GM12878 (cell line): ENCODE measurements at regions not wholly inside any gene's neighbourhood (a gene's known extent, or its start where the extent isn't known, plus 50 kb on each side); places are given as distances from the start of the nearest gene placed in this dataset.

Experiments used
- ATAC-seq: fragments of 200-7000 bp; cut with Tn5 transposase; 3 replicates; pipeline ENCODE4 v1.9.1; 2020; ENCODE audit warnings: mild to moderate bottlenecking, moderate library complexity
- BruUV-seq: library from RNA; stranded (reverse); fragments of 400-500 nt; replicated peaks from 2 replicates; lab custom pipeline; 2021; lab: Mats Ljungman, UMichigan
- CTCF ChIA-PET: fragments of 300-600 bp; sonication (Branson Sonifier 250); formaldehyde crosslinking; extraction: SDS; loops from one replicate; lab custom pipeline; 2021; ENCODE audit warnings: inconsistent platforms; lab: Yijun Ruan, JAX
- POLR2A ChIA-PET: fragments of 350-600 bp; formaldehyde crosslinking; extraction: SDS; loops from one replicate; lab custom pipeline; 2021; ENCODE audit warnings: inconsistent platforms; lab: Charles Lee
- RAD21 ChIA-PET: fragments of 300-600 bp; sonication (Branson Sonifier 250); formaldehyde crosslinking; loops from one replicate; lab custom pipeline; 2023; ENCODE audit warnings: antibody characterized with exemption; ENCODE audit not compliant: unreplicated experiment; lab: Charles Lee
- SMC1A ChIA-PET: fragments of 300-600 bp; sonication (Branson Sonifier 250); formaldehyde crosslinking; loops from one replicate; lab custom pipeline; 2023; ENCODE audit not compliant: unreplicated experiment, uncharacterized antibody; lab: Charles Lee
- DNase-seq: peaks from one replicate; pipeline ENCODE4 v3.0.0-alpha.2; 2011; ENCODE audit warnings: low read depth, low spot score
- FAIRE-seq: peaks from 3 replicates; lab custom pipeline; 2011; peaks lifted over from hg19 to GRCh38; lab: Jason Lieb, UNC
- H2AFZ ChIP-seq: 2 replicates; pipeline ENCODE4 v1.6.0; 2011; ENCODE audit warnings: low read depth, low read length, control low read depth; ENCODE audit not compliant: control insufficient read depth
- H3K27ac ChIP-seq: 2 replicates; pipeline ENCODE4 v1.5.1; 2011; ENCODE audit warnings: control low read depth; ENCODE audit not compliant: control insufficient read depth, insufficient read depth
- H3K27me3 ChIP-seq, 2 experiments: replicated peaks in 1 of 2; 2 replicates each; pipeline versions ENCODE4 v1.6.0 to v1.6.1; 2011; ENCODE audit warnings: low read length in 1 of 2; ENCODE audit not compliant: control insufficient read depth in 2 of 2, insufficient read depth in 2 of 2
- H3K36me3 ChIP-seq, 2 experiments: 2 replicates each; pipeline ENCODE4 v1.5.1; 2011; ENCODE audit warnings: low read length in 1 of 2; ENCODE audit not compliant: control insufficient read depth in 2 of 2, insufficient read depth in 2 of 2
- H3K4me1 ChIP-seq: 2 replicates; pipeline ENCODE4 v1.6.1; 2011; ENCODE audit warnings: mild to moderate bottlenecking, low read length, moderate library complexity, mixed read lengths; ENCODE audit not compliant: control insufficient read depth, insufficient read depth
- H3K4me2 ChIP-seq: 2 replicates; pipeline ENCODE4 v1.6.0; 2011; ENCODE audit warnings: control low read depth; ENCODE audit not compliant: control insufficient read depth, insufficient read depth
- H3K4me3 ChIP-seq: fragments of 200-600 bp; sonication (generic); 2 replicates; pipeline ENCODE4 v1.5.1; 2016
- H3K79me2 ChIP-seq: 2 replicates; pipeline ENCODE4 v1.6.0; 2011; ENCODE audit warnings: low read length; ENCODE audit not compliant: control insufficient read depth, insufficient read depth
- H3K9ac ChIP-seq: 2 replicates; pipeline ENCODE4 v1.8.0; 2011; ENCODE audit warnings: low read length, control low read depth, mixed read lengths; ENCODE audit not compliant: control insufficient read depth, insufficient read depth
- H3K9me3 ChIP-seq: replicated peaks from 3 replicates; pipeline ENCODE4 v1.5.1; 2011; ENCODE audit warnings: mild to moderate bottlenecking, low read length; ENCODE audit not compliant: control insufficient read depth, insufficient read depth
- H4K20me1 ChIP-seq: 2 replicates; pipeline ENCODE4 v1.6.0; 2011; ENCODE audit not compliant: control insufficient read depth, insufficient read depth
- BRCA1 ChIP-seq: IDR thresholded peaks from 2 replicates; pipeline ENCODE4 v1.6.1; 2011; ENCODE audit warnings: low read depth, low read length, improper control_type of control experiment
- CBX5 ChIP-seq: sonication (generic); IDR thresholded peaks from 2 replicates; pipeline ENCODE4 v1.6.1; 2016; ENCODE audit warnings: low read depth, moderate library complexity, mild to moderate bottlenecking, inconsistent platforms
- E2F4 ChIP-seq: IDR thresholded peaks from 2 replicates; pipeline ENCODE4 v1.6.1; 2012; ENCODE audit warnings: low read depth, low read length, improper control_type of control experiment
- JUNB ChIP-seq: IDR thresholded peaks from 2 replicates; pipeline ENCODE4 v1.6.1; 2016; ENCODE audit warnings: antibody characterized with exemption, mild to moderate bottlenecking
- NFXL1 ChIP-seq: fragments of 450-650 bp; IDR thresholded peaks from 2 replicates; pipeline ENCODE4 v1.6.1; 2017; ENCODE audit warnings: antibody characterized with exemption, mild to moderate bottlenecking, borderline replicate concordance
- NFYB ChIP-seq: IDR thresholded peaks from 2 replicates; pipeline ENCODE4 v1.6.1; 2011; ENCODE audit warnings: low read depth, mild to moderate bottlenecking, low read length, improper control_type of control experiment, moderate library complexity; ENCODE audit not compliant: insufficient read depth
- RAD51 ChIP-seq: fragments of 450-650 bp; IDR thresholded peaks from 2 replicates; pipeline ENCODE4 v1.6.1; 2016; ENCODE audit warnings: moderate library complexity, mild to moderate bottlenecking, inconsistent platforms
- SIX5 ChIP-seq: IDR thresholded peaks from 2 replicates; pipeline ENCODE4 v1.6.1; 2011; ENCODE audit warnings: mild to moderate bottlenecking, low read depth, low read length, moderate library complexity; ENCODE audit not compliant: severe bottlenecking
- SPI1 ChIP-seq: IDR thresholded peaks from 2 replicates; pipeline ENCODE4 v1.6.1; 2011; ENCODE audit warnings: low read depth, mild to moderate bottlenecking, low read length, moderate library complexity, borderline replicate concordance; ENCODE audit not compliant: insufficient read depth
- TCF3 ChIP-seq: IDR thresholded peaks from 2 replicates; pipeline ENCODE4 v1.6.1; 2012; ENCODE audit warnings: low read depth, mild to moderate bottlenecking, low read length, borderline replicate concordance; ENCODE audit not compliant: insufficient read depth
- TCF7 ChIP-seq: IDR thresholded peaks from 2 replicates; pipeline ENCODE4 v1.6.1; 2014; ENCODE audit warnings: antibody characterized with exemption, borderline replicate concordance
- WRNIP1 ChIP-seq: IDR thresholded peaks from 2 replicates; pipeline ENCODE4 v1.6.1; 2011; ENCODE audit warnings: low read depth, low read length, improper control_type of control experiment, borderline replicate concordance
- ZNF24 ChIP-seq: fragments of 450-650 bp; IDR thresholded peaks from 2 replicates; pipeline ENCODE4 v1.6.1; 2017; ENCODE audit warnings: antibody characterized with exemption, mild to moderate bottlenecking
- ZSCAN29 ChIP-seq: fragments of 450-650 bp; IDR thresholded peaks from 2 replicates; pipeline ENCODE4 v1.6.1; 2017; ENCODE audit warnings: mild to moderate bottlenecking, moderate library complexity
- in situ Hi-C: fragments of 300-500 bp; cut with MboI; formaldehyde crosslinking; loops from 9 replicates; pipeline ENCODE4 v1.14.3; 2018; ENCODE audit warnings: mixed read lengths
- intact Hi-C: fragments of 100-400 bp; cut with micrococcal nuclease; formaldehyde crosslinking; loops from one replicate; pipeline ENCODE4 v1.14.2; 2022; ENCODE audit not compliant: unreplicated experiment
- TF ChIP-seq, protein P1 (sequence below): IDR thresholded peaks from 2 replicates; pipeline ENCODE4 v1.6.1; 2011; ENCODE audit warnings: mild to moderate bottlenecking, low read depth, low read length, moderate library complexity; ENCODE audit not compliant: insufficient replicate concordance
- TF ChIP-seq, protein P2 (sequence below): IDR thresholded peaks from 2 replicates; pipeline ENCODE4 v1.6.1; 2012; ENCODE audit warnings: low read depth, low read length, improper control_type of control experiment

GRCh38 chr11:107071129-107071528 is 52.9 kb upstream of the GUCY1A2 start:
- Histone ChIP-seq H3K4me2 (no peak overlapping the region), H3K9ac (no peak overlapping the region), H3K27ac (no peak overlapping the region), H4K20me1 (no peaks in the 10 kb centered on the region), H3K79me2 (no peaks in the 10 kb centered on the region), H3K4me3 (no peak overlapping the region), H2AFZ (no peak overlapping the region), H3K9me3 (no peaks in the 10 kb centered on the region), H3K27me3 (no peaks in the 10 kb centered on the region), H3K4me1 (no peaks in the 10 kb centered on the region), H3K36me3 (no peaks in the 10 kb centered on the region)
- ChIA-PET POLR2A (no interaction called here), CTCF (no interaction called here), SMC1A (no interaction called here), RAD21 (no interaction called here)
- intact Hi-C loops = no loop called here
- ATAC-seq (no peak), DNase-seq (no peak), FAIRE-seq (no peak)
- in situ Hi-C loops = no loop called here
- TF ChIP-seq RAD51 (no peak), ZNF24 (no peak), NFYB (no peak), NFXL1 (no peak), BRCA1 (no peak), TCF3 (no peak), E2F4 (no peak), ZSCAN29 (no peak), CBX5 (no peak), SIX5 (no peak), TCF7 (no peak), SPI1 (no peak), JUNB (no peak), WRNIP1 (no peak)
- TF ChIP-seq, protein P1, sequence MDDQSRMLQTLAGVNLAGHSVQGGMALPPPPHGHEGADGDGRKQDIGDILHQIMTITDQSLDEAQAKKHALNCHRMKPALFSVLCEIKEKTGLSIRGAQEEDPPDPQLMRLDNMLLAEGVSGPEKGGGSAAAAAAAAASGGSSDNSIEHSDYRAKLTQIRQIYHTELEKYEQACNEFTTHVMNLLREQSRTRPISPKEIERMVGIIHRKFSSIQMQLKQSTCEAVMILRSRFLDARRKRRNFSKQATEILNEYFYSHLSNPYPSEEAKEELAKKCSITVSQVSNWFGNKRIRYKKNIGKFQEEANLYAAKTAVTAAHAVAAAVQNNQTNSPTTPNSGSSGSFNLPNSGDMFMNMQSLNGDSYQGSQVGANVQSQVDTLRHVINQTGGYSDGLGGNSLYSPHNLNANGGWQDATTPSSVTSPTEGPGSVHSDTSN = no peak
- TF ChIP-seq, protein P2, sequence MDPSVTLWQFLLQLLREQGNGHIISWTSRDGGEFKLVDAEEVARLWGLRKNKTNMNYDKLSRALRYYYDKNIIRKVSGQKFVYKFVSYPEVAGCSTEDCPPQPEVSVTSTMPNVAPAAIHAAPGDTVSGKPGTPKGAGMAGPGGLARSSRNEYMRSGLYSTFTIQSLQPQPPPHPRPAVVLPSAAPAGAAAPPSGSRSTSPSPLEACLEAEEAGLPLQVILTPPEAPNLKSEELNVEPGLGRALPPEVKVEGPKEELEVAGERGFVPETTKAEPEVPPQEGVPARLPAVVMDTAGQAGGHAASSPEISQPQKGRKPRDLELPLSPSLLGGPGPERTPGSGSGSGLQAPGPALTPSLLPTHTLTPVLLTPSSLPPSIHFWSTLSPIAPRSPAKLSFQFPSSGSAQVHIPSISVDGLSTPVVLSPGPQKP = no peak
- no TSS peak for BruUV-seq
